ENCODE measurements at regions not wholly inside any gene's neighbourhood (a gene's known extent, or its start where the extent isn't known, plus 50 kb on each side); places are given as distances from the start of the nearest gene placed in this dataset.

DNA sequence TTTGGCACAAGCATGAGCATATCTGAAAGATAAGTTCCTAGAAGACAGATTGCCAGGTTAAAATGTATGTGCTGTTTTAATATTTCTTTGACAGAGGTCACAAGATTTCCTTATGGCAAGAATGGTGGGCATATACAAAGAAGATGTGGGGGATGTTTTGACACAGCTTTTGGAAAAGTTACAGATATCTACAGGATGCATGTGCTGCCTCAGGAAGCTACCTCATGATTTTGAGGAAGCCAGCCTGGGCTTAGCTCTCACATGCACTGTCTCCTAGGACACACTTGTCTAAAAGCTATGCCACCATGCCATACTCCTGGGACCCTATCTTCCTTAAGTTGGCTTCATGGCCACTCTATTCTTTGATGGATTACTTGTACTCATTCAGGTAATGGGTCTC is 99.9 kb downstream of the C1orf94 start:
- no peak for TF ChIP-seq EZH2 (IDR thresholded peaks at IDR 0.05; ENCODE audit: low read length, unreplicated experiment)
- TF ChIP-seq CTCF (conservative IDR thresholded peaks at IDR 0.05; ENCODE audit: low read depth, low read length) = no peak
- TF ChIP-seq EZH2phosphoT487 (IDR thresholded peaks at IDR 0.05; ENCODE audit: borderline replicate concordance, low read length) = no peak
